ENCODE measurements at regions not wholly inside any gene's neighbourhood (a gene's known extent, or its start where the extent isn't known, plus 50 kb on each side); places are given as distances from the start of the nearest gene placed in this dataset.

DNA sequence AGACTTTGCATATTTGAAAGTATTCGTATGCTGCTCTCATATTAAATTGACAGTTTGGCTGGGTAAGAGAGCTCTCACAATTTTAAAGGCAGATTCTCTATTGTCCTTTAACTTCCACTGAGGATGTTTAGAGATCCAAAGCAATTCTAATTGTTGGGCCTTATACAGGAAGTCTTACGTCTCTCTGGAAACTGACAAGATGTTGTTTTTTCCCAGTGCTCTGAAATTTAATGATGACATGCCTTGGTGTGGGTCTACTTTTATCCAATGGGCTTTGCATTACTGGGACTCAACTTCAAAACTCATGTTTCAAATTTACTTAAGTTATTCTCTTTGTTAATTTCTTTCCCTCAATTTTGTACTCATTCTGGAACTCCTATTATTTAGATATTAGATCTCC is 191.5 kb downstream of the SNX18 start:
- DNase-seq (ENCODE audit: low read depth) (no peak), FAIRE-seq (no peak)
- no peaks in the 10 kb centered on the region for H3K27me3 ChIP-seq (ENCODE audit: control insufficient read depth, insufficient read depth, low read length)
- TF ChIP-seq, protein P1, sequence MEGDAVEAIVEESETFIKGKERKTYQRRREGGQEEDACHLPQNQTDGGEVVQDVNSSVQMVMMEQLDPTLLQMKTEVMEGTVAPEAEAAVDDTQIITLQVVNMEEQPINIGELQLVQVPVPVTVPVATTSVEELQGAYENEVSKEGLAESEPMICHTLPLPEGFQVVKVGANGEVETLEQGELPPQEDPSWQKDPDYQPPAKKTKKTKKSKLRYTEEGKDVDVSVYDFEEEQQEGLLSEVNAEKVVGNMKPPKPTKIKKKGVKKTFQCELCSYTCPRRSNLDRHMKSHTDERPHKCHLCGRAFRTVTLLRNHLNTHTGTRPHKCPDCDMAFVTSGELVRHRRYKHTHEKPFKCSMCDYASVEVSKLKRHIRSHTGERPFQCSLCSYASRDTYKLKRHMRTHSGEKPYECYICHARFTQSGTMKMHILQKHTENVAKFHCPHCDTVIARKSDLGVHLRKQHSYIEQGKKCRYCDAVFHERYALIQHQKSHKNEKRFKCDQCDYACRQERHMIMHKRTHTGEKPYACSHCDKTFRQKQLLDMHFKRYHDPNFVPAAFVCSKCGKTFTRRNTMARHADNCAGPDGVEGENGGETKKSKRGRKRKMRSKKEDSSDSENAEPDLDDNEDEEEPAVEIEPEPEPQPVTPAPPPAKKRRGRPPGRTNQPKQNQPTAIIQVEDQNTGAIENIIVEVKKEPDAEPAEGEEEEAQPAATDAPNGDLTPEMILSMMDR (IDR thresholded peaks at IDR 0.05; ENCODE audit: insufficient read depth, low read length, severe bottlenecking): no peak
- H3K36me3 ChIP-seq (ENCODE audit: control insufficient read depth, insufficient read depth, low read length): no peaks in the 10 kb centered on the region
- no peak overlapping the region for H3K4me3 ChIP-seq (ENCODE audit: low read depth, low read length)

DNA sequence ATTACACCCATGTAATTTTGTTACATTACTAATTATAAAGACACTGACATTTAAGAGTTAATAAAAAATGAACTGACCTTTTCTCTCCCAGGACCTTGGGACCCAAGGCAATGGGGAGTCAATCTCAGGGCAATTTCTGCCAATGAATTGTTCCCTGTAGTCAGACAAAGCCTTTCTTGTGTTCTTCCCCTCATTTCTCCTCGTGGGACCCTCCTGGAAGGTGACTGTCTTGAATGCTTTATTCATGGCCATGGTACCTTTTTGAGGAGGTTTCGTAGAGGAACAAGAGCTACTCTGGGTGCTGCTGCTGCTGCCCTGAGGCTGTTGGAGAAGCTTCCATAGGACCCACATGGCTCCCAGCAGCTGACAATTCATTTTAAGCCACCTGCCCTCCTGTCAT is 190.3 kb downstream of the SNX18 start:
- DNase-seq (ENCODE audit: low read depth): no peak
- no peaks in the 10 kb centered on the region for H3K36me3 ChIP-seq (ENCODE audit: control insufficient read depth, insufficient read depth, low read length)
- FAIRE-seq: no peak
- TF ChIP-seq, protein P1 (IDR thresholded peaks at IDR 0.05; ENCODE audit: insufficient read depth, low read length, severe bottlenecking): no peak
- no peaks in the 10 kb centered on the region for H3K27me3 ChIP-seq (ENCODE audit: control insufficient read depth, insufficient read depth, low read length)
- H3K4me3 ChIP-seq (ENCODE audit: low read depth, low read length): no peak overlapping the region

DNA sequence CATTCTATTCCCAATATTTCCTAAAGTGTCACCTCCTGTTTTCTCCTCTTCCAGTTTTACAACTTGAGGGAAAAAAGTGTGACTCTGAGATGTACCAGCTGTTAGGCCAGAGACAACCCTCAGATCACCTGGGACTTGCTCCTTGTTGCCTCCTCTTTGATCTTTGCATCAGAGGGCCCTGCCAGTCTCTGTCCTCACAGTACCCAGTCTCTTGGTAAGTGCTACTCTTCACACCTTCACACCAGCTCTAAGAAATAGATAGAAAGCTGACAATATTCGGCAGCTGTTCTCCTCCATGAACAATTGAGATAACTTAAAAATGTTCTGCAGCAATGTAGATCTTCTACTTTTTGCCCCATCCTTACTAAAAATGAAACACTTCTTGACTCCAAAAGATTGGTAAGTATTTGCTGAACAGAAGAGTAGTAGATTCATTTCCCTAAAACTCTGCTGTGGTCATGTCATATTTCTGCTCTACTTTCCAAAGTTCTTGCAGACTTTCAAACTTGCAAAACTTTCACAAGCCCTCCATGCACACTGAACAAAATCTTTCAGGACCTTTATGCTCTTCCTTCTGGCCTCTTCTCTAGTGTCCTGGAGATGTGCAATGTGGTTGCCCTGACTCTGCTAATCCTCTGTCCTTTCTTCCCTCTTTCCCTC is 188.6 kb downstream of the SNX18 start:
- FAIRE-seq (peak; percentile 28), DNase-seq (ENCODE audit: low read depth) (no peak)
- Histone ChIP-seq H3K36me3 (ENCODE audit: control insufficient read depth, insufficient read depth, low read length) (no peaks in the 10 kb centered on the region), H3K4me3 (ENCODE audit: low read depth, low read length) (no peak overlapping the region), H3K27me3 (ENCODE audit: control insufficient read depth, insufficient read depth, low read length) (no peaks in the 10 kb centered on the region)
- TF ChIP-seq, protein P1 (IDR thresholded peaks at IDR 0.05; ENCODE audit: insufficient read depth, low read length, severe bottlenecking): no peak

DNA sequence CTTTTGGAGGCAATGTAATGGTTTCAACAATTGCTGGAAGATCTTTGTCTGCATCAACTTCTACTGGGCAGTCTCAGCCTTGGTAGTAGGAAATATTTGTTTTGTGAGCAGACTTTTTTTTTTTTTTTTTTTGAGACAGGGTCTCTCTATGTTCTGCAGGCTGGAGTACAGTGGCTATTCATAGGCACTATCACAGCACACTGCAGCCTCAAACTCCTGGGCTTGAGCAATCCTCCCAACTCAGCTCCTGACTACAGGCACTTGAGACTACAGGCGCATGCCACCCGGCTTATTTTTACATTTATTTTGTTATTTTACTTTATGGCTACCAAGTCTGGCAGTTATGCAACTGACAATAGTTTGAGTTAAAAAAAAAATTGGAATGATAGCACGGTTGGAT is 187.3 kb downstream of the SNX18 start:
- Histone ChIP-seq H3K36me3 (ENCODE audit: control insufficient read depth, insufficient read depth, low read length) (no peaks in the 10 kb centered on the region), H3K4me3 (ENCODE audit: low read depth, low read length) (no peak overlapping the region), H3K27me3 (ENCODE audit: control insufficient read depth, insufficient read depth, low read length) (no peaks in the 10 kb centered on the region)
- DNase-seq (ENCODE audit: low read depth) (no peak), FAIRE-seq (no peak)
- TF ChIP-seq, protein P1 (IDR thresholded peaks at IDR 0.05; ENCODE audit: insufficient read depth, low read length, severe bottlenecking): no peak

DNA sequence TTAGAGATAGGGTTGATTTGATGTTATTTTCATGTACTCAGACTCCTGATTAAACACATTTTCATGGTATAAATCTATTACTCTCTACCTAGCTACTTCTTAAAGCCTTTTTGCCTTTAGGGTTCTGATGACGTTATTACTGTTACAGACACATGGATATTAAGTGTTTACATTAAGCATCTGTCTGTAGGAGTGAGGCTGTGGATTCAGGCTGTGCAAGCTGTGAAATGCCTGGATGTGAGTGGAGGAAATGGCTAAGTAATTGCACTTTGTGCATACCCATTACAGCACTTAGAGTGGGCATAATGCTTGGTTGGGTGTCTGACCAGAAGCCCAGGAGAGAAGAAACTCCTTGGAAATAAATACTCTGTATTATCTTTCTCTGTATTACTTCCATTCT is 186.8 kb downstream of the SNX18 start:
- peak; percentile 29 for DNase-seq (ENCODE audit: low read depth)
- no peaks in the 10 kb centered on the region for H3K27me3 ChIP-seq (ENCODE audit: control insufficient read depth, insufficient read depth, low read length)
- H3K36me3 ChIP-seq (ENCODE audit: control insufficient read depth, insufficient read depth, low read length): no peaks in the 10 kb centered on the region
- TF ChIP-seq, protein P1 (IDR thresholded peaks at IDR 0.05; ENCODE audit: insufficient read depth, low read length, severe bottlenecking): no peak
- no peak for FAIRE-seq
- no peak overlapping the region for H3K4me3 ChIP-seq (ENCODE audit: low read depth, low read length)

Measured in bronchial epithelial cell (primary cell).